ENCODE measurements at regions not wholly inside any gene's neighbourhood (a gene's known extent, or its start where the extent isn't known, plus 50 kb on each side); places are given as distances from the start of the nearest gene placed in this dataset.

DNA sequence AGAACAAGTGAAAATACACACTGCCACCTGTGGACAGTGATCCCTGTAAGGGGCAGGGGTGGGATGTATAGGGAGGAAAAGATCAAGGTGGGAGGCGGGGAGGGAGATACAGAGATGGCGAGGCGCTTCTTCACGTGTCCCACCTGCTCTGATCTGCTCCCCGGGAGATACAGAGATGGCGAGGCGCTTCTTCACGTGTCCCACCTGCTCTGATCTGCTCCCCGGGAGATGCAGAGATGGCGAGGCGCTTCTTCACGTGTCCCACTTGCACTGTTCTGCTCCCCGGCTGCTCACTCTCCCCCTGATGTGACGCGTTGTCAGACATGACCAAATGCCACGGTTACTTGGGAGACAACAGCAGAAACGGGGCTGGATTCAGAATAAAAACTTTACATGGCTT lies 308.3 kb upstream of the SHH start:
- TF ChIP-seq POLR2AphosphoS5 (IDR thresholded peaks at IDR 0.05; ENCODE audit: low read depth, low read length) (no peak), POLR2A (IDR thresholded peaks at IDR 0.05; ENCODE audit: low read depth, low read length) (no peak), PAX5 (IDR thresholded peaks at IDR 0.05; ENCODE audit: insufficient read depth, low read length, severe bottlenecking) (no peak), SPI1 (IDR thresholded peaks at IDR 0.05; ENCODE audit: low read depth, low read length) (no peak), TAF1 (IDR thresholded peaks at IDR 0.05; ENCODE audit: low read depth, low read length) (no peak), POU2F2 (IDR thresholded peaks at IDR 0.05; ENCODE audit: low read depth, low read length) (no peak)
